ENCODE measurements at regions not wholly inside any gene's neighbourhood (a gene's known extent, or its start where the extent isn't known, plus 50 kb on each side); places are given as distances from the start of the nearest gene placed in this dataset.

- DNase-seq, result no peak
- in situ Hi-C loops (cut with HindIII; ENCODE audit: low pct_ligation_motif_present, low pct_unique_long_range_greater_than_20kb, low sequenced_read_pairs), result no loop called here
Observed at GRCh38 chr1:4599951-4600481, 54.4 kb upstream of the AJAP1 start.

- in situ Hi-C loops (cut with HindIII; ENCODE audit: low pct_ligation_motif_present, low pct_unique_long_range_greater_than_20kb, low sequenced_read_pairs), result no loop called here
Observed at GRCh38 chr1:4600615-4601460, 53.6 kb upstream of the AJAP1 start.

GRCh38 chr1:4601941-4602340 is 52.5 kb upstream of the AJAP1 start:
- DNase-seq, result no peak
- in situ Hi-C loops (cut with HindIII; ENCODE audit: low pct_ligation_motif_present, low pct_unique_long_range_greater_than_20kb, low sequenced_read_pairs), result no loop called here

More at GRCh38 chr1:4600615-4601460, 53.6 kb upstream of the AJAP1 start:
- DNase-seq, result no peak

GRCh38 chr1:4602462-4603294 is 51.7 kb upstream of the AJAP1 start:
- no peak for DNase-seq
- in situ Hi-C loops (cut with HindIII; ENCODE audit: low pct_ligation_motif_present, low pct_unique_long_range_greater_than_20kb, low sequenced_read_pairs), result no loop called here

GRCh38 chr1:4603295-4604110 is 50.9 kb upstream of the AJAP1 start:
- in situ Hi-C loops (cut with HindIII; ENCODE audit: low pct_ligation_motif_present, low pct_unique_long_range_greater_than_20kb, low sequenced_read_pairs), result no loop called here
- no peak for DNase-seq
